ENCODE measurements at regions not wholly inside any gene's neighbourhood (a gene's known extent, or its start where the extent isn't known, plus 50 kb on each side); places are given as distances from the start of the nearest gene placed in this dataset.

DNA sequence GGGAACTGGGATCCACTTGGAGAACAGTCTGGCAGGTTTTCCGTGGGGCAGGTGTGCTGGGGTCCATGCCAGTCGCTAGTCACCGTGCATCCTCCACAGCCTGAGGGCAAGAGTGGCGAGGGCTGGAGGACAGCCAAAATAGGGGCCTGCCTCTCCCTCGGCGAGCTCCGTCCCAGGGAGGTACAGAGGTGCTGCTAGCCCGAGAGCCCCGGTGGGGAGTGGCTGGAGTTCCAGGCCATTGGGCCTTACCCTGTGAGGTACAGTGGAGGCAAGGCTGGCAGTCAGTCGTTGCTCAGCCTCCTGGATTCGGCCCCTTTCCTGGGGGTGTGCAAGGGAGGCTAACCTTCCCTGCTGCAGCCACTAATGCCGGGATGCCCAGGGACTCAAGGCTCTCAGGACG, 406.6 kb downstream of the CMPK2 start:
- no peak overlapping the region for H3K4me3 ChIP-seq
- H3K9me3 ChIP-seq = no peaks in the 10 kb centered on the region
- H3K27me3 ChIP-seq = no peaks in the 10 kb centered on the region
- no peak for DNase-seq (ENCODE audit: low spot score in 2 of 2)
- TF ChIP-seq, protein P1, sequence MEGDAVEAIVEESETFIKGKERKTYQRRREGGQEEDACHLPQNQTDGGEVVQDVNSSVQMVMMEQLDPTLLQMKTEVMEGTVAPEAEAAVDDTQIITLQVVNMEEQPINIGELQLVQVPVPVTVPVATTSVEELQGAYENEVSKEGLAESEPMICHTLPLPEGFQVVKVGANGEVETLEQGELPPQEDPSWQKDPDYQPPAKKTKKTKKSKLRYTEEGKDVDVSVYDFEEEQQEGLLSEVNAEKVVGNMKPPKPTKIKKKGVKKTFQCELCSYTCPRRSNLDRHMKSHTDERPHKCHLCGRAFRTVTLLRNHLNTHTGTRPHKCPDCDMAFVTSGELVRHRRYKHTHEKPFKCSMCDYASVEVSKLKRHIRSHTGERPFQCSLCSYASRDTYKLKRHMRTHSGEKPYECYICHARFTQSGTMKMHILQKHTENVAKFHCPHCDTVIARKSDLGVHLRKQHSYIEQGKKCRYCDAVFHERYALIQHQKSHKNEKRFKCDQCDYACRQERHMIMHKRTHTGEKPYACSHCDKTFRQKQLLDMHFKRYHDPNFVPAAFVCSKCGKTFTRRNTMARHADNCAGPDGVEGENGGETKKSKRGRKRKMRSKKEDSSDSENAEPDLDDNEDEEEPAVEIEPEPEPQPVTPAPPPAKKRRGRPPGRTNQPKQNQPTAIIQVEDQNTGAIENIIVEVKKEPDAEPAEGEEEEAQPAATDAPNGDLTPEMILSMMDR (IDR thresholded peaks at IDR 0.05) = no peak
- H3K27ac ChIP-seq = no peak overlapping the region
- intact Hi-C loops (cut with DNase I) = no loop called here
- H3K4me1 ChIP-seq = no peaks in the 10 kb centered on the region
- no peaks in the 10 kb centered on the region for H3K36me3 ChIP-seq

- Histone ChIP-seq H3K27me3 (no peaks in the 10 kb centered on the region), H3K4me3 (no peak overlapping the region), H3K36me3 (no peaks in the 10 kb centered on the region), H3K27ac (no peak overlapping the region), H3K9me3 (no peaks in the 10 kb centered on the region), H3K4me1 (no peaks in the 10 kb centered on the region)
- intact Hi-C loops (cut with DNase I) = no loop called here
- TF ChIP-seq, protein P1 (IDR thresholded peaks at IDR 0.05) = no peak
- no peak for DNase-seq (ENCODE audit: low spot score in 2 of 2)
Measured at GRCh38 chr2:6470518-6470917, 395.2 kb downstream of the CMPK2 start.

GRCh38 chr2:6471419-6471818, 394.3 kb downstream of the CMPK2 start:
- no peak for DNase-seq (ENCODE audit: low spot score in 2 of 2)
- TF ChIP-seq, protein P1 (IDR thresholded peaks at IDR 0.05) = no peak
- Histone ChIP-seq H3K36me3 (no peaks in the 10 kb centered on the region), H3K4me1 (no peaks in the 10 kb centered on the region), H3K4me3 (no peak overlapping the region), H3K27ac (no peak overlapping the region), H3K27me3 (no peaks in the 10 kb centered on the region), H3K9me3 (no peaks in the 10 kb centered on the region)
- intact Hi-C loops (cut with DNase I) = no loop called here

GRCh38 chr2:6474161-6475140, 391.3 kb downstream of the CMPK2 start:
- Histone ChIP-seq H3K36me3 (no peaks in the 10 kb centered on the region), H3K4me1 (no peaks in the 10 kb centered on the region), H3K4me3 (no peak overlapping the region), H3K9me3 (no peaks in the 10 kb centered on the region), H3K27ac (no peak overlapping the region), H3K27me3 (no peaks in the 10 kb centered on the region)
- DNase-seq (ENCODE audit: low spot score in 2 of 2) = no peak
- TF ChIP-seq, protein P1 (IDR thresholded peaks at IDR 0.05) = no peak
- intact Hi-C loops (cut with DNase I) = no loop called here

DNA sequence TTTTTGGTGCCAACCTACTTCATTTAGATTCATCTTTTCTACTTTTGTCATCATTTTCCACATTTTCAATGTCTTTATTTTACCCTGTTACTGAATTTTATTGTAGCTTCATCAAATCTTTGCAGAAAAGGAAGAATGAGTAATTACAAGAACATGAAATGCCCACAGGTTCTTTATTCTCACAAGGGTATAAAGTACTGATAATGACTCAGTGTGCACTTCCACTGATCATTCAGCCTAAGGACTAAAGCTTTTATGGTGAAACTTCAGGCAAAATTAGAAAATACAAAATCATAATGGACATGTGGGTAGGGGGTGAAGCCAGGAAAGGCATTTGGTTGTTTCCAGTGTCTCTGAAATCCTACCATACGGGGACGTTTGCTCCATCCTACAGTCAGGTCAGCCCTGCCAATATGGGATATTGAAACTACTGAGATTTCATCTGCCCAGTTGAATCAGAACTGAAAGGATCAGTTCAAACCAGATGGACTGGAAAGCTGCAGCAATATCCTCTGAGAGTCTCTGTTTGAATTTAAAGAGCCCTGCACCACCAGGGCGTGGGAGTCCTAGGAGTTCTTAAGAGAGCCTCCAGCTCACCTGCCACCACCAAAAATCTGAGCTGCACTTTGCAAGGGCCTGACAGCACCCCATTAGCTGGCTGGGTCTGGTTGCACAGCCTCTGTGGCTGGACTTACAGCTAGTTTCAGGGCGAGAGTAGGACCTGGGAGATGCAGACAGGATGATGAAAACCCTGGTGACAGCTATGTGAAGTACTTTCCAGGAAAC, 390.4 kb downstream of the CMPK2 start:
- intact Hi-C loops (cut with DNase I) = no loop called here
- Histone ChIP-seq H3K4me3 (no peak overlapping the region), H3K4me1 (no peaks in the 10 kb centered on the region), H3K9me3 (no peaks in the 10 kb centered on the region), H3K36me3 (no peaks in the 10 kb centered on the region), H3K27ac (no peak overlapping the region), H3K27me3 (no peaks in the 10 kb centered on the region)
- TF ChIP-seq, protein P1 (IDR thresholded peaks at IDR 0.05) = no peak
- no peak for DNase-seq (ENCODE audit: low spot score in 2 of 2)
